GM12872 (cell line): ENCODE measurements at regions not wholly inside any gene's neighbourhood (a gene's known extent, or its start where the extent isn't known, plus 50 kb on each side); places are given as distances from the start of the nearest gene placed in this dataset.

Source experiments
- TF ChIP-seq, protein P1 (sequence below): IDR thresholded peaks from 3 replicates; pipeline ENCODE4 v1.5.1; 2011; ENCODE audit warnings: low read depth, mild to moderate bottlenecking, low read length, moderate library complexity; ENCODE audit not compliant: insufficient read depth

GRCh38 chr3:162512488-162512887, 1015.9 kb downstream of the OTOL1 start:
- TF ChIP-seq, protein P1, sequence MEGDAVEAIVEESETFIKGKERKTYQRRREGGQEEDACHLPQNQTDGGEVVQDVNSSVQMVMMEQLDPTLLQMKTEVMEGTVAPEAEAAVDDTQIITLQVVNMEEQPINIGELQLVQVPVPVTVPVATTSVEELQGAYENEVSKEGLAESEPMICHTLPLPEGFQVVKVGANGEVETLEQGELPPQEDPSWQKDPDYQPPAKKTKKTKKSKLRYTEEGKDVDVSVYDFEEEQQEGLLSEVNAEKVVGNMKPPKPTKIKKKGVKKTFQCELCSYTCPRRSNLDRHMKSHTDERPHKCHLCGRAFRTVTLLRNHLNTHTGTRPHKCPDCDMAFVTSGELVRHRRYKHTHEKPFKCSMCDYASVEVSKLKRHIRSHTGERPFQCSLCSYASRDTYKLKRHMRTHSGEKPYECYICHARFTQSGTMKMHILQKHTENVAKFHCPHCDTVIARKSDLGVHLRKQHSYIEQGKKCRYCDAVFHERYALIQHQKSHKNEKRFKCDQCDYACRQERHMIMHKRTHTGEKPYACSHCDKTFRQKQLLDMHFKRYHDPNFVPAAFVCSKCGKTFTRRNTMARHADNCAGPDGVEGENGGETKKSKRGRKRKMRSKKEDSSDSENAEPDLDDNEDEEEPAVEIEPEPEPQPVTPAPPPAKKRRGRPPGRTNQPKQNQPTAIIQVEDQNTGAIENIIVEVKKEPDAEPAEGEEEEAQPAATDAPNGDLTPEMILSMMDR: no peak

GRCh38 chr3:162517110-162517509, 1020.5 kb downstream of the OTOL1 start:
- TF ChIP-seq, protein P1: no peak

DNA sequence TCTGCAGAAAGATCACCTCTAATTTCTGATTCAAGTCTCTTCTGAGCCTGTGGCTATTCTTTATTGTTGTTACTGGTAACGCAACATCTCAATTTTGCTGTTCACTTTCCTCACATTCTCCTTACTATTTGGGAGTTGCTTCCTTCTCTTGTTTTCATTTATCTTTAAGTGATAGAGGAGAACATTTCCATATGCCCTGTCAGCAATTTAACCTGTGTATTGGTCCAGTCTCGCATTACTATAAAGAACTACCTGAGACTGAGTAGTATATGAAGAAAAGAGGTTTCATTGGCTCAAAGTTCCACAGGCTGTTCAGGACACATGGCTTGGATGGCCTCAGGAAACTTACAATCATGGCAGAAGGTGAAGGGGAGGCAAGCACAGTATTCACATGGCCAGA, 1025.1 kb downstream of the OTOL1 start:
- TF ChIP-seq, protein P1: no peak

- TF ChIP-seq, protein P1: no peak
Observed at GRCh38 chr3:162525066-162525742, 1028.6 kb downstream of the OTOL1 start.

- TF ChIP-seq, protein P1: no peak
Observed at GRCh38 chr3:162525771-162526170, 1029.2 kb downstream of the OTOL1 start.

DNA sequence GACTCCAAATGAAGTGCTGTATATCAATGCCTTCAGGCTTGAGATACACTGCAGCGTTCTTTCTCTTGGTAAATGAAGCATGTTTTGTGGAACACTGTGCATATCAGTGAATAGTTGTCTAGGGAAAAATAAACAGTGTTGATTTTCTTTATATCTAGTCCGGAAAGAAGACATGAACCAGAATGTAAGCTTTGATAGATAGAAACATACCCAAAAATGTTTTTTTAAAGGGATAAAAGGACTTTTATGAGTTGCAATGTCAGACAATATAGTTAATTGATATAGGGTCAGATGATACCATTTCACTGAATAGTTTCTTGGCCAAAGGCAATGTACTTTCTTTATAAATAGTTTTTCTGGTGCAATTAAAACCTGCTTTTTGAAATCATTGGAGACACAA, 1037.8 kb downstream of the OTOL1 start:
- TF ChIP-seq, protein P1: no peak

DNA sequence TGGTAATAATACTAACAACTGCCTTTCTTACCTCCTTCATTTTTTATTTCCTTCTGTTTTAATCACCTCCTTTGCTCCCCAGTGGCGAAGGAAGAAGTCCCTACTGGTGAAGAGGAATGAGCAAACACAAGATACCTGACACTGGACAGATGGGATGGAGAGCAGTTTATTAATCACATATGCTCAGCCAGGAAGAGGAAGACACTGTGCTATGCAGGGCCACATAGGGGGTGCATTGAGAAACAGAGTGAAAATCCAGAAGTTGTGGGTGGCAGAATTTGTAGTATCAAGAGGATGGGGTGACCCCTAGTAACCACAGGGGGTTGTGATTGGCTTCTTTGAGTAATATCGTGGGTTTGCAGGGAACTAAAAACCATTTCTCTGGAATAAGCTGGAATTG, 1041.9 kb downstream of the OTOL1 start:
- TF ChIP-seq, protein P1: no peak
